ENCODE measurements at regions not wholly inside any gene's neighbourhood (a gene's known extent, or its start where the extent isn't known, plus 50 kb on each side); places are given as distances from the start of the nearest gene placed in this dataset.

GRCh38 chr22:47804281-47804680 is 1041.8 kb downstream of the TBC1D22A start:
- TF ChIP-seq CTCF (IDR thresholded peaks at IDR 0.05; ENCODE audit: low read length): no peak
- TF ChIP-seq EZH2 (optimal IDR thresholded peaks at IDR 0.05; ENCODE audit: low read depth, low read length): no peak

Measured in MM.1S (cell line).